HepG2 (cell line): ENCODE measurements at regions not wholly inside any gene's neighbourhood (a gene's known extent, or its start where the extent isn't known, plus 50 kb on each side); places are given as distances from the start of the nearest gene placed in this dataset.

ENCODE experiments used
- ATAC-seq: fragments of 200-7000 bp; cut with Tn5 transposase; 3 replicates; pipeline ENCODE4 v1.9.1; 2020; ENCODE audit warnings: mild to moderate bottlenecking, moderate library complexity
- BruUV-seq: library from RNA; stranded (reverse); fragments of 400-500 nt; replicated peaks from 2 replicates; lab custom pipeline; 2021; lab: Mats Ljungman, UMichigan
- CTCF ChIA-PET: fragments of 300-600 bp; formaldehyde crosslinking; extraction: SDS; loops from one replicate; lab custom pipeline; 2021; ENCODE audit warnings: low total read pairs, inconsistent platforms, low intra/inter-chr PET ratio; lab: Yijun Ruan, JAX
- POLR2A ChIA-PET: fragments of 350-600 bp; sonication (Branson Sonifier 250); formaldehyde crosslinking; loops from one replicate; lab custom pipeline; 2020; ENCODE audit warnings: antibody characterized with exemption, inconsistent platforms; lab: Yijun Ruan, JAX
- DNase-seq: peaks from one replicate; pipeline ENCODE4 v3.0.0-alpha.2; 2015; ENCODE audit warnings: low spot score
- FAIRE-seq: peaks from 3 replicates; lab custom pipeline; 2011; peaks lifted over from hg19 to GRCh38; lab: Jason Lieb, UNC
- H2AFZ ChIP-seq: one replicate; pipeline ENCODE4 v1.6.1; 2011; ENCODE audit warnings: low read length, inconsistent platforms
- H3K27ac ChIP-seq: fragments of 300-600 bp; 3 replicates; pipeline ENCODE4 v1.8.0; 2011; ENCODE audit warnings: mixed run types, mild to moderate bottlenecking, mixed read lengths, low read length, inconsistent platforms; ENCODE audit not compliant: insufficient read depth; ENCODE audit errors: extremely low read length
- H3K27me3 ChIP-seq, 2 experiments: fragments of 200-600 bp in 1 of 2; 2 replicates in 1 of 2; 3 replicates in 1 of 2; pipeline versions ENCODE4 v1.6.0 to v1.8.0; 2011; ENCODE audit warnings: low read length in 2 of 2, mild to moderate bottlenecking in 2 of 2, moderate library complexity in 2 of 2, inconsistent platforms in 1 of 2; ENCODE audit not compliant: insufficient read depth in 2 of 2, control insufficient read depth in 1 of 2
- H3K36me3 ChIP-seq, 2 experiments: fragments of 200-600 bp in 1 of 2; replicated peaks in 1 of 2; 2 replicates in 1 of 2; 3 replicates in 1 of 2; pipeline versions ENCODE4 v1.5.1 to v1.8.0; 2011; ENCODE audit warnings: low read length in 2 of 2, inconsistent platforms in 1 of 2; ENCODE audit not compliant: insufficient read depth in 2 of 2, control insufficient read depth in 1 of 2
- H3K4me1 ChIP-seq: 2 replicates; pipeline ENCODE4 v1.5.1; 2012; ENCODE audit warnings: low read length, inconsistent platforms; ENCODE audit not compliant: insufficient read depth
- H3K4me2 ChIP-seq: 2 replicates; pipeline ENCODE4 v1.6.0; 2011; ENCODE audit warnings: low read depth, low read length, inconsistent platforms
- H3K4me3 ChIP-seq, 3 experiments: fragments of 200-600 bp in 1 of 3; sonication (generic), shearing (Covaris generic) in 1 of 3; replicated peaks in 1 of 3; 2 replicates each; pipeline ENCODE4 v1.5.1; 2011 to 2016; ENCODE audit warnings: low read length in 3 of 3, inconsistent platforms in 2 of 3, low read depth in 2 of 3, mild to moderate bottlenecking in 2 of 3, control low read depth in 1 of 3, mixed read lengths in 1 of 3; ENCODE audit not compliant: insufficient read depth in 1 of 3
- H3K79me2 ChIP-seq: one replicate; pipeline ENCODE4 v1.6.1; 2011; ENCODE audit warnings: low read length, inconsistent platforms; ENCODE audit not compliant: insufficient read depth
- H3K9ac ChIP-seq: 2 replicates; pipeline ENCODE4 v1.6.0; 2011; ENCODE audit warnings: mild to moderate bottlenecking, low read depth, low read length, inconsistent platforms; ENCODE audit not compliant: insufficient read depth
- H3K9me3 ChIP-seq: 2 replicates; pipeline ENCODE4 v1.5.1; 2012; ENCODE audit warnings: mild to moderate bottlenecking, low read length
- H4K20me1 ChIP-seq: 2 replicates; pipeline ENCODE4 v1.6.0; 2011; ENCODE audit warnings: inconsistent platforms, mild to moderate bottlenecking, low read length, moderate library complexity; ENCODE audit not compliant: insufficient read depth
- MTA3 ChIP-seq: sonication (generic); formaldehyde crosslinking; IDR thresholded peaks from 2 replicates; pipeline ENCODE4 v1.4.0; 2020; ENCODE audit warnings: missing genetic modification reagents
- ZIK1 ChIP-seq: sonication (generic); formaldehyde crosslinking; IDR thresholded peaks from 2 replicates; pipeline ENCODE4 v1.5.0; 2020; ENCODE audit warnings: mild to moderate bottlenecking, low read depth, missing genetic modification reagents, borderline replicate concordance
- ZNF580 ChIP-seq: IDR thresholded peaks from 2 replicates; pipeline ENCODE4 v1.6.1; 2016; ENCODE audit warnings: low read depth, borderline replicate concordance
- ZNF615 ChIP-seq: sonication (generic); formaldehyde crosslinking; IDR thresholded peaks from 2 replicates; pipeline ENCODE4 v1.5.0; 2020; ENCODE audit warnings: mild to moderate bottlenecking, missing genetic modification reagents, borderline replicate concordance
- ZNF704 ChIP-seq: sonication (generic); formaldehyde crosslinking; IDR thresholded peaks from 2 replicates; pipeline ENCODE4 v1.8.1; 2023; ENCODE audit warnings: mild to moderate bottlenecking, inconsistent platforms, moderate library complexity, missing genetic modification reagents, borderline replicate concordance
- ZNF761 ChIP-seq: sonication (generic); formaldehyde crosslinking; conservative IDR thresholded peaks from 2 replicates; pipeline ENCODE4 v1.4.0; 2020; ENCODE audit warnings: mild to moderate bottlenecking, missing genetic modification reagents
- WGBS: methylation state at CpG from one replicate; pipeline ENCODE4 v1.1.6; 2017; ENCODE audit warnings: low lambda C conversion rate; 5-methylcytosine and 5-hydroxymethylcytosine counted together
- in situ Hi-C: cut with HindIII; loops from 2 replicates; pipeline ENCODE4 v1.10.0; 2017; ENCODE audit warnings: low pct_unique_long_range_greater_than_20kb; ENCODE audit not compliant: extremely low pct_ligation_motif_present
- intact Hi-C: fragments of 100-400 bp; cut with micrococcal nuclease; formaldehyde crosslinking; loops from one replicate; pipeline ENCODE4 v1.10.0; 2022; ENCODE audit not compliant: unreplicated experiment

GRCh38 chr4:25523405-25523804 is 132.2 kb upstream of the SLC34A2 start (continued):
- no peak for TF ChIP-seq ZNF704
- no peak for TF ChIP-seq ZNF580 (CRISPR knock-in tag)
- no peak for TF ChIP-seq ZNF615 (CRISPR knock-in tag)
- TF ChIP-seq, all 625 proteins: peak for 4

- no peaks in the 10 kb centered on the region for H3K9me3 ChIP-seq
These were observed 131.0 kb upstream of the SLC34A2 start for GRCh38 chr4:25524663-25525062.

GRCh38 chr4:25525896-25526295 is 129.8 kb upstream of the SLC34A2 start:
- ChIA-PET POLR2A (no interaction called here), CTCF (interaction anchor here (0.6 kb wide), 1 partner anchor 9 kb away, joined by 3 read pairs; no protein-coding TSS in a partner anchor)
- TF ChIP-seq ZNF761 (CRISPR knock-in tag), result no peak
- no peak overlapping the region for H2AFZ ChIP-seq
- intact Hi-C loops, result no loop called here
- no peak overlapping the region for H3K4me2 ChIP-seq
- no peak overlapping the region for H3K9ac ChIP-seq
- ATAC-seq (no peak), DNase-seq (no peak), FAIRE-seq (no peak)
- H3K79me2 ChIP-seq, result no peaks in the 10 kb centered on the region
- no peak overlapping the region for H3K4me3 ChIP-seq
- H3K27ac ChIP-seq, result no peak overlapping the region
- in situ Hi-C loops, result loop anchor here (25.0 kb wide), 1 partner anchor 236 kb away; no protein-coding TSS in a partner anchor
- H3K36me3 ChIP-seq, result no peaks in the 10 kb centered on the region
- no peaks in the 10 kb centered on the region for H4K20me1 ChIP-seq
- H3K27me3 ChIP-seq, result no peaks in the 10 kb centered on the region
- H3K9me3 ChIP-seq, result no peaks in the 10 kb centered on the region
- no TSS peak for BruUV-seq
- WGBS, result 43% methylated on average over 6 of the region's 6 CpGs
- no peaks in the 10 kb centered on the region; the same call in 1 of the 2 replicates for H3K4me1 ChIP-seq

More at GRCh38 chr4:25524663-25525062, 131.0 kb upstream of the SLC34A2 start:
- CTCF ChIA-PET, result no interaction called here
- 69% methylated on average over 2 of the region's 2 CpGs for WGBS
- no peak for TF ChIP-seq ZIK1 (CRISPR knock-in tag)
- TF ChIP-seq MTA3, result no peak
- Histone ChIP-seq H3K4me1 (no peaks in the 10 kb centered on the region; the same call in 1 of the 2 replicates), H3K27me3 (no peaks in the 10 kb centered on the region), H4K20me1 (no peaks in the 10 kb centered on the region), H3K4me3 (no peak overlapping the region), H3K9ac (no peak overlapping the region), H3K4me2 (no peak overlapping the region), H3K79me2 (no peaks in the 10 kb centered on the region), H3K36me3 (no peaks in the 10 kb centered on the region), H3K27ac (no peak overlapping the region), H2AFZ (no peak overlapping the region)
- ATAC-seq (no peak), FAIRE-seq (no peak), DNase-seq (no peak)
- intact Hi-C loops (no loop called here), in situ Hi-C loops (loop anchor here (25.0 kb wide), 1 partner anchor 238 kb away; no protein-coding TSS in a partner anchor)
- POLR2A ChIA-PET, result no interaction called here
- no TSS peak for BruUV-seq
